Activated CD4-positive, alpha-beta T cell treated with anti-CD3 and anti-CD28 coated beads for 48 hours (primary cell): ENCODE measurements at regions not wholly inside any gene's neighbourhood (a gene's known extent, or its start where the extent isn't known, plus 50 kb on each side); places are given as distances from the start of the nearest gene placed in this dataset.

Experiments
- DNase-seq: peaks from one replicate; pipeline ENCODE4 v3.0.0-alpha.2; 2020

DNA sequence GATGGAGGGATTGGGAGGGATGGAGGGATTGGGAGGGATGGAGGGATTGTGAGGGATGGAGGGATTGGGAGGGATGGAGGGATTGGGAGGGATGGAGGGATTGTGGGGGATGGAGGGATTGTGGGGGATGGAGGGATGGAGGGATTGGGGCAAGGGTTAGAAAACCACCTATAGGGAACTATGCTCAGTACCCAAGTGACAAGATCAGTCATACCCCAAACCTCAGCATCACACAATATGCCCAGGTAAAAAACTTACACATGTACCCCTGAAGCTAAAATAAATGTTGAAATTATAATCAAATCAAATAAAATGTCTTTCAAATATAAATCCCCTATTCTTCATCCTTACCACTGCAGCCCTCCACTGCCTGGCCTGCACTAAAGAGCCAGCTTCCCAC is 72.8 kb upstream of the HNRNPU start:
- no peak for DNase-seq

- DNase-seq = no peak
Measured at GRCh38 chr1:244920911-244921761, 56.8 kb upstream of the HNRNPU start.

DNA sequence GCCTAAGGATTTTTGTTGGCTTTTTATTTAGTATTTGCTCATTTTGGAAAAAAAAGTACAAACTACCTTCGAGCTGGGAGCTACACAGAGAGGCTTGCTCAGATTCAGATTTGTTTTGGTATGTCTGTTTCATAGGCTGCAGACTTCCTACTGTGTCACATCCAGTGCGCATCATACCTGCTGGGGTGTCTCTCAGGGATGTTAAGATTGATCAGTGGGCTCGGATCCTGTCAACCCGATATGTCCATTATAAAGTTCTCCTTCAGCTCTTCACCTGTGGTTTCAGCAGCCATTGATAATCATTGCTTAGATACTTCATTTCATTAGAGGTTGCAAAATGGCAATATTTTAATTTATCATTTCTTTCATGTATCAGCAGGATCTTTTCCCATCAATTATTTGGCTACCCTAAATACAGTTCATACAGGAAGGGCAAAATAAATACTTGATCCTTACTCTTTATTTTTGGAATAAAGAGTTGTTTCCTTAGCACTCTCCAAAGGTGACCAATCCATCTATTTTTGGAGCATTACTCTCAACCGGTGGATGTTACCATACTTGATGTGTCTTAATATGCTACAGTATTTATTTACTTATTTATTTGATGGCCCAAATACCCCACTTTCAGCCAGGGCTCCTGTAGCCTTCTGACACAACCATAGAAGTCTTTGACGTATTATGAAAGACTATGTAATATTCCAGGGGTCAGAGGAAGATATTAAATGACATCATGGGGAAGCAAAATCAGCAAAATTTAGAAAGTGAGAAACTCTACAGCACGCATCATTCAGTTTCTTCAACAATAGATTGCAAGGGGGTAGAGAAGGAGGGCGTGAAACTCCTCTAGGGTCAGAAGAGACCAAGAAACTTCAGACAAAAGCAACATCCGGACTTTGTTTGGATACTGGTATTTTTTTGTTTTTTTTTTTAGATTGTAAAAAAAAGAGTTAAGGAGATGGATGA is 55.3 kb upstream of the HNRNPU start:
- DNase-seq = no peak

- peak; percentile 58 for DNase-seq
Measured at GRCh38 chr1:244918421-244919319, 54.3 kb upstream of the HNRNPU start.

DNA sequence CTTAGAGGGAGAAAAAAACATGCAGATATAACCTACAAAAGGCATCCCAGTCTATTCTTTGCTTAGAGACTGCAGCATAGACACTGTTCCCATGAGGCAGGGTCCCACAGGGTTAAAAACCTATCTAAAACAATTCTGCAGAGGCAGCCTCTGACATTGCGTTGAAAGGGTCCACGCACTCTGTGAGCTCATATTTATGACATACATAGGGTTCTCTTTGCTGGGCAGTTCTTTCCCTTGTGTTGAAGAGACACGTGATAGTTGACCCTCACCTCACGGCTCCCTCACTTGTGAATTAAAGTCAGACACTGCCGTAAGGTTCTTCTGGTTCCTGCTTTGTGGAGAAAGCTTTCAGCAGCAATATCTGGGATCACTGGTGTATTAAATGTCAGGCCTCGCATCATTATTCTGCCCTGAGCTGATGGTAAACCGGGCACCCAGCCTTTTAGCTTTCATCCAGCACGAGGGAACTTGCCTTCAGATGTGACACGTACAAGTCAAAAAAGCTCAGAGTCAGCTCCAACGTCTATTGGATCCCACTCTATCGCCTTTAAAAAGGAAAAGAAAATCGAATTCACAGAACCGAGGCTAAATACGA is 52.8 kb upstream of the HNRNPU start:
- no peak for DNase-seq

- no peak for DNase-seq
Measured at GRCh38 chr1:244915736-244916135, 51.4 kb upstream of the HNRNPU start.

DNA sequence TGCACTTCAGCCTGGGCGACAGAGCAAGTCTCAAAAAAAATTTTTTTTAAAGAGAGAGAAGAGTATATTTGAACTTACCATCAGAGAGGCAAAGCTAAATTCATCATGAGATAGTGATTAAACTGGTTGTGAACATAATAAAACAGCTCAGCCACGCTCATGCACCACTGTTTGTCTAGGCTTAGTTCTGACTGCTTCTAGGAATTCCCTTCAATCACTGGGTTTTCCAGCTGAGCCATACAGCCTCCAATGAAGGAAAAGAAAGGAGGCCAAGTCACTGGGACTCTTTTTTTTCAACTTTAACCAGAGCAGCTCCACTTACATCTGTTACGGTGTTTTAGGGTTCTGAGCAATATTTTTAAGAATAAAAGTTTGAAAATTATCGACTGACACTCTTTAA is 50.4 kb upstream of the HNRNPU start:
- DNase-seq = no peak
